ENCODE measurements at regions not wholly inside any gene's neighbourhood (a gene's known extent, or its start where the extent isn't known, plus 50 kb on each side); places are given as distances from the start of the nearest gene placed in this dataset.
"Not testable (repeated sequence)": the region's sequence is repeated elsewhere in the genome, so short reads cannot be mapped to it uniquely, and the experiment has no call there.

DNA sequence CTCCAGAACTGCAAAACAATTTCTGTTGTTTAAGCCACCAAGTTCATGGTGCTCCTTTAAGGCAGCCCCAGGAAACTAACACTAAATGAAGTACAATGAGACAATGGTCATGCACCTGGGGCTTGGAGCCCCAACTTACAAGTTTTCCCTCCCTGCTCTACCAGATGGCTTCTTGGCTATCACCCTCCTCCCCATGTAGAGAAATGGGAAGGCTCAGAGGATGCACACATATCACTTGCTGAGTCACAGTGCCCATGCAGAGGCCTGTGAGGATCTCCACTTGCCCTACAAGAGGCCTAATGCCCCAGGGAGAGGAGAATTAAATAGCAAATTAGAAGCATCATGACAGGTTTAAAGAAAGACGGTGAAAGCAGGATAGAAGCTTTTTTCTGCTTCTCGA is 270.9 kb downstream of the TTC32 start:
- Histone ChIP-seq H3K9me3 (peaks cover 0 to 10% (median 5%) of the 10 kb centered on the region in 4 donors), H3K36me3 (no peaks in the 10 kb centered on the region), H3K27me3 (no peaks in the 10 kb centered on the region), H3K4me3 (no peak overlapping the region), H3K27ac (no peak overlapping the region), H3K4me1 (no peaks in the 10 kb centered on the region)
- DNase-seq, result no peak
- WGBS, 2 donors, result 88 to 96% methylated on average over 2 of the region's 2 CpGs
- TF ChIP-seq POLR2A (IDR thresholded peaks at IDR 0.05) (no peak), EP300 (IDR thresholded peaks at IDR 0.05) (no peak), CTCF (IDR thresholded peaks at IDR 0.05) (no peak), POLR2AphosphoS5 (IDR thresholded peaks at IDR 0.05) (no peak)
- no peak for ATAC-seq (ENCODE audit: low FRiP score in 2 of 2)

GRCh38 chr2:19627359-19627758 is 268.9 kb upstream of the OSR1 start:
- DNase-seq, result no peak
- H3K9me3 ChIP-seq, result peaks cover 0 to 10% (median 5%) of the 10 kb centered on the region in 4 donors
- H3K27me3 ChIP-seq, result no peaks in the 10 kb centered on the region
- no peak for ATAC-seq (ENCODE audit: low FRiP score in 2 of 2)
- no peaks in the 10 kb centered on the region for H3K4me1 ChIP-seq
- TF ChIP-seq CTCF (IDR thresholded peaks at IDR 0.05) (no peak), POLR2AphosphoS5 (IDR thresholded peaks at IDR 0.05) (no peak), POLR2A (IDR thresholded peaks at IDR 0.05) (no peak), EP300 (IDR thresholded peaks at IDR 0.05) (no peak)
- no peak overlapping the region for H3K4me3 ChIP-seq
- no peak overlapping the region for H3K27ac ChIP-seq
- no peaks in the 10 kb centered on the region for H3K36me3 ChIP-seq

GRCh38 chr2:19623488-19623887 is 265.1 kb upstream of the OSR1 start:
- H3K4me3 ChIP-seq, result no peak overlapping the region
- WGBS, 2 donors, result 20 to 27% methylated on average over 1 of the region's 1 CpG
- ATAC-seq (ENCODE audit: low FRiP score in 2 of 2), result no peak
- DNase-seq, result no peak
- H3K4me1 ChIP-seq, result no peaks in the 10 kb centered on the region
- H3K9me3 ChIP-seq, result peaks cover 0 to 13% (median 5%) of the 10 kb centered on the region in 4 donors
- H3K27me3 ChIP-seq, result no peaks in the 10 kb centered on the region
- H3K27ac ChIP-seq, result no peak overlapping the region
- TF ChIP-seq EP300 (IDR thresholded peaks at IDR 0.05), result no peak
- TF ChIP-seq POLR2A (IDR thresholded peaks at IDR 0.05), result no peak
- no peak for TF ChIP-seq POLR2AphosphoS5 (IDR thresholded peaks at IDR 0.05)
- TF ChIP-seq CTCF (IDR thresholded peaks at IDR 0.05), result no peak
- H3K36me3 ChIP-seq, result no peaks in the 10 kb centered on the region

DNA sequence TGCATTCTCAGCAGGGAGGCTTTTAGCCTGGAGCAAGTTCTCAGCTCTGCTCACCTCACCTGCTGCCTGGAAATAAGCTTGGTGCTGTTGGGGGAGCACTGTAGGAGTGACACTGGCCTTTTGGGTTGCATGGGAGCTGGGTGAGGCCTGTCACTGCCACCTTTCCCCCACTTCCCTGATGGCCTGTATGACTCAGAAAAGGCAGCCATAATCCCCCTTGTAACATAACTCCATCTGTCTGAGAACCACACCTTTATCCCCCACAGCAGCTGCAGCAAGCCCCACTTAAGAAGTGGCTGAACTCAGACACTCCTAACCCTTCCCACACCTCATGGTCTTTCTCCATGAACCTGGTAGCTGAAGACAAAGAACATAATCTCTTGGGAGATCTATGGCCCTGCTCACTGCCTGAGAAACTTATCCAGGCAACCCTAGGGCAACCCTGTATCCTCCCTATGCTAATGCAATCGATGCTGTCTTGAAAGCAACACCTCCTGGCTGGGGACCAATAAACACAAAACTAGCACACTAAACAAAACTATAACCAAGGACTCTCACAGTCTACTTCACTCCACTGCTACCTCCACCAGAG is 258.9 kb upstream of the OSR1 start:
- Histone ChIP-seq H3K4me3 (no peak overlapping the region), H3K9me3 (peaks cover 0 to 20% (median 13%) of the 10 kb centered on the region in 4 donors), H3K27ac (no peak overlapping the region), H3K4me1 (no peaks in the 10 kb centered on the region), H3K27me3 (no peaks in the 10 kb centered on the region), H3K36me3 (no peaks in the 10 kb centered on the region)
- TF ChIP-seq POLR2A (IDR thresholded peaks at IDR 0.05) (no peak), POLR2AphosphoS5 (IDR thresholded peaks at IDR 0.05) (no peak), EP300 (IDR thresholded peaks at IDR 0.05) (no peak), CTCF (IDR thresholded peaks at IDR 0.05) (no peak)
- no peak for ATAC-seq (ENCODE audit: low FRiP score in 2 of 2)
- WGBS, 2 donors, result 86 to 87% methylated on average over 1 of the region's 1 CpG
- DNase-seq, result no peak

DNA sequence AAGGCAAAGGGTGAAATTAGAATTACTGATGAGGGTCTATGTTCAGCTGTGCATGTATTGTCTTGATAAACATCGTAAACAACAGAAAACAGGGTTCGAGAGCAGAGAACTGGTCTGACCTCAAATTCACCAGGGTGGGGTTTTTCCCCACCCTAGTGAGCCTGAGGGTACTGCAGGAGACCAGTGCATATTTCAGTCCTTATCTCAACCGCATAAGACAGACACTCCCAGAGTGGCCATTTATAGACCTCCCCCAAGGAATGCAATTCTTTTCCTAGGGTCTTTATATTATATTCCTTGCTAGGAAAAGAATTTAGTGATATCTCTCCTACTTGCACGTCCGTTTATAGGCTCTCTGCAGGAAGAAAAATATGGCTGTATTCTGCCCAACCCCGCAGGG is 257.0 kb upstream of the OSR1 start:
- not testable (repeated sequence) for H3K27me3 ChIP-seq; DNase-seq; H3K4me3 ChIP-seq; H3K4me1 ChIP-seq; ATAC-seq (ENCODE audit: low FRiP score in 2 of 2); H3K36me3 ChIP-seq; H3K27ac ChIP-seq
- peaks cover 0 to 20% (median 13%) of the 10 kb centered on the region in 4 donors for H3K9me3 ChIP-seq
- WGBS, 2 donors, result 89 to 91% methylated on average over 6 of the region's 6 CpGs

Measured in upper lobe of left lung (tissue), 6 donors.